Mucosa of stomach (tissue), 1 donor: ENCODE measurements at regions not wholly inside any gene's neighbourhood (a gene's known extent, or its start where the extent isn't known, plus 50 kb on each side); places are given as distances from the start of the nearest gene placed in this dataset.

Source experiments
- H3K27me3 ChIP-seq: one replicate; pipeline ENCODE4 v1.7.0; 2013; ENCODE audit warnings: mild to moderate bottlenecking, low read length; ENCODE audit not compliant: control insufficient read depth, insufficient read depth
- H3K36me3 ChIP-seq: one replicate; pipeline ENCODE4 v1.7.0; 2013; ENCODE audit warnings: low read length; ENCODE audit not compliant: control insufficient read depth, insufficient read depth
- H3K4me1 ChIP-seq: one replicate; pipeline ENCODE4 v1.7.0; 2013; ENCODE audit warnings: mild to moderate bottlenecking, low read length; ENCODE audit not compliant: control insufficient read depth, insufficient read depth
- H3K4me3 ChIP-seq: one replicate; pipeline ENCODE4 v1.7.0; 2013; ENCODE audit warnings: low read length
- H3K9ac ChIP-seq: one replicate; pipeline ENCODE4 v1.7.0; 2013; ENCODE audit warnings: mild to moderate bottlenecking, low read length, moderate library complexity
- H3K9me3 ChIP-seq: one replicate; pipeline ENCODE4 v1.7.0; 2013; ENCODE audit warnings: mild to moderate bottlenecking, low read length, moderate library complexity; ENCODE audit not compliant: control insufficient read depth
- donor health status: Pancreatic carcinoma.

GRCh38 chr12:5220835-5221234 is 177.2 kb downstream of the KCNA5 start:
- peaks cover 7% of the 10 kb centered on the region for H3K4me1 ChIP-seq
- no peaks in the 10 kb centered on the region for H3K36me3 ChIP-seq
- no peaks in the 10 kb centered on the region for H3K27me3 ChIP-seq
- no peak overlapping the region for H3K9ac ChIP-seq
- H3K4me3 ChIP-seq = no peak overlapping the region
- no peaks in the 10 kb centered on the region for H3K9me3 ChIP-seq

- Histone ChIP-seq H3K4me1 (peaks cover 7% of the 10 kb centered on the region), H3K36me3 (no peaks in the 10 kb centered on the region), H3K4me3 (no peak overlapping the region), H3K27me3 (no peaks in the 10 kb centered on the region), H3K9me3 (no peaks in the 10 kb centered on the region), H3K9ac (no peak overlapping the region)
These were observed 178.4 kb downstream of the KCNA5 start for GRCh38 chr12:5222011-5222461.

GRCh38 chr12:5222729-5223128 is 179.1 kb downstream of the KCNA5 start:
- Histone ChIP-seq H3K4me1 (peaks cover 7% of the 10 kb centered on the region), H3K36me3 (no peaks in the 10 kb centered on the region), H3K9me3 (no peaks in the 10 kb centered on the region), H3K9ac (no peak overlapping the region), H3K4me3 (no peak overlapping the region), H3K27me3 (no peaks in the 10 kb centered on the region)

- H3K4me3 ChIP-seq = no peak overlapping the region
- H3K9me3 ChIP-seq = no peaks in the 10 kb centered on the region
- H3K9ac ChIP-seq = no peak overlapping the region
- H3K36me3 ChIP-seq = no peaks in the 10 kb centered on the region
- no peaks in the 10 kb centered on the region for H3K27me3 ChIP-seq
- peaks cover 7% of the 10 kb centered on the region for H3K4me1 ChIP-seq
These were observed 180.2 kb downstream of the KCNA5 start for GRCh38 chr12:5223881-5224280.

- H3K9me3 ChIP-seq = no peaks in the 10 kb centered on the region
- H3K4me3 ChIP-seq = no peak overlapping the region
- no peak overlapping the region for H3K9ac ChIP-seq
- no peaks in the 10 kb centered on the region for H3K27me3 ChIP-seq
- H3K36me3 ChIP-seq = no peaks in the 10 kb centered on the region
- peaks cover under 1% of the 10 kb centered on the region for H3K4me1 ChIP-seq
These were observed 182.9 kb downstream of the KCNA5 start for GRCh38 chr12:5226581-5226980.

GRCh38 chr12:5227708-5228373 is 184.2 kb downstream of the KCNA5 start:
- no peaks in the 10 kb centered on the region for H3K36me3 ChIP-seq
- H3K4me1 ChIP-seq = peaks cover 2% of the 10 kb centered on the region
- no peaks in the 10 kb centered on the region for H3K9me3 ChIP-seq
- H3K27me3 ChIP-seq = no peaks in the 10 kb centered on the region
- H3K9ac ChIP-seq = no peak overlapping the region
- no peak overlapping the region for H3K4me3 ChIP-seq

- no peak overlapping the region for H3K9ac ChIP-seq
- H3K36me3 ChIP-seq = no peaks in the 10 kb centered on the region
- H3K4me3 ChIP-seq = no peak overlapping the region
- no peaks in the 10 kb centered on the region for H3K9me3 ChIP-seq
- H3K4me1 ChIP-seq = peaks cover 11% of the 10 kb centered on the region
- H3K27me3 ChIP-seq = no peaks in the 10 kb centered on the region
These were observed 186.5 kb downstream of the KCNA5 start for GRCh38 chr12:5230156-5230555.

GRCh38 chr12:5230861-5231260 is 187.2 kb downstream of the KCNA5 start:
- Histone ChIP-seq H3K27me3 (no peaks in the 10 kb centered on the region), H3K9me3 (no peaks in the 10 kb centered on the region), H3K4me3 (no peak overlapping the region), H3K9ac (no peak overlapping the region), H3K36me3 (no peaks in the 10 kb centered on the region), H3K4me1 (peaks cover 11% of the 10 kb centered on the region)

GRCh38 chr12:5232291-5232690 is 188.6 kb downstream of the KCNA5 start:
- Histone ChIP-seq H3K4me3 (no peak overlapping the region), H3K36me3 (no peaks in the 10 kb centered on the region), H3K4me1 (peaks cover 11% of the 10 kb centered on the region), H3K27me3 (no peaks in the 10 kb centered on the region), H3K9me3 (no peaks in the 10 kb centered on the region), H3K9ac (no peak overlapping the region)

GRCh38 chr12:5232826-5233500 is 189.3 kb downstream of the KCNA5 start:
- H3K27me3 ChIP-seq = no peaks in the 10 kb centered on the region
- H3K4me1 ChIP-seq = peaks cover 11% of the 10 kb centered on the region
- no peaks in the 10 kb centered on the region for H3K9me3 ChIP-seq
- H3K9ac ChIP-seq = no peak overlapping the region
- H3K36me3 ChIP-seq = no peaks in the 10 kb centered on the region
- no peak overlapping the region for H3K4me3 ChIP-seq

GRCh38 chr12:5236022-5236640 is 192.5 kb downstream of the KCNA5 start:
- H3K9me3 ChIP-seq = no peaks in the 10 kb centered on the region
- no peaks in the 10 kb centered on the region for H3K27me3 ChIP-seq
- H3K4me1 ChIP-seq = peaks cover 11% of the 10 kb centered on the region
- no peaks in the 10 kb centered on the region for H3K36me3 ChIP-seq
- H3K9ac ChIP-seq = no peak overlapping the region
- no peak overlapping the region for H3K4me3 ChIP-seq

- Histone ChIP-seq H3K4me3 (no peak overlapping the region), H3K4me1 (peaks cover 8% of the 10 kb centered on the region), H3K9me3 (no peaks in the 10 kb centered on the region), H3K9ac (no peak overlapping the region), H3K36me3 (no peaks in the 10 kb centered on the region), H3K27me3 (no peaks in the 10 kb centered on the region)
These were observed 189.5 kb upstream of the NTF3 start for GRCh38 chr12:5242440-5242839.
